HCT116 (cell line): ENCODE measurements at regions not wholly inside any gene's neighbourhood (a gene's known extent, or its start where the extent isn't known, plus 50 kb on each side); places are given as distances from the start of the nearest gene placed in this dataset.

Experiments
- ATAC-seq: fragments of 200-7000 bp; cut with Tn5 transposase; 2 replicates; pipeline ENCODE4 v1.9.1; 2020; ENCODE audit warnings: mild to moderate bottlenecking, moderate library complexity
- BruUV-seq: library from RNA; stranded (reverse); fragments of 400-500 nt; replicated peaks from 2 replicates; lab custom pipeline; 2021; lab: Mats Ljungman, UMichigan
- CTCF ChIA-PET: fragments of 300-600 bp; sonication (Branson Sonifier 250); formaldehyde crosslinking; loops from one replicate; lab custom pipeline; 2021; ENCODE audit warnings: antibody characterized with exemption; lab: Charles Lee
- POLR2A ChIA-PET: fragments of 300-600, 350-600 bp; sonication (Branson Sonifier 250); formaldehyde crosslinking; loops from one replicate; lab custom pipeline; 2021; ENCODE audit warnings: antibody characterized with exemption; lab: Charles Lee
- RAD21 ChIA-PET, 2 experiments: fragments of 300-600 bp; sonication (Branson Sonifier 250); formaldehyde crosslinking; loops; one replicate each; lab custom pipeline; 2023; ENCODE audit warnings: low total read pairs in 2 of 2; ENCODE audit not compliant: uncharacterized antibody in 2 of 2, unreplicated experiment in 2 of 2, low non-redundant PET in 1 of 2; lab: Charles Lee
- DNase-seq: peaks from one replicate; pipeline ENCODE4 v3.0.0-alpha.2; 2010; ENCODE audit warnings: low read depth, low spot score
- H2AFZ ChIP-seq: fragments of 200-600 bp; shearing (Covaris generic), sonication (generic); 2 replicates; pipeline ENCODE4 v1.6.1; 2017; ENCODE audit warnings: low read depth, mixed run types, mixed read lengths, antibody characterized with exemption, low read length; ENCODE audit not compliant: poor library complexity, severe bottlenecking
- H3K27ac ChIP-seq: 2 replicates; pipeline ENCODE4 v1.5.1; 2012; ENCODE audit warnings: low read depth, low read length
- H3K27me3 ChIP-seq: fragments of 200-600 bp; sonication (generic); 2 replicates; pipeline ENCODE4 v1.6.1; 2016; ENCODE audit warnings: mixed run types, low read length, mixed read lengths; ENCODE audit not compliant: insufficient read depth
- H3K36me3 ChIP-seq, 2 experiments: fragments of 200-500 bp in 1 of 2; fragments of 200-600 bp in 1 of 2; sonication (Bioruptor generic) in 1 of 2; sonication (generic) in 1 of 2; 2 replicates each; pipeline versions ENCODE4 v1.5.1 to v1.6.1; 2014 to 2016; ENCODE audit warnings: low read length in 2 of 2, inconsistent platforms in 1 of 2, mixed read lengths in 1 of 2, mixed run types in 1 of 2; ENCODE audit not compliant: insufficient read depth in 2 of 2, control insufficient read depth in 1 of 2
- H3K4me1 ChIP-seq, 2 experiments: fragments of 200-600 bp in 1 of 2; sonication (generic) in 1 of 2; 2 replicates each; pipeline versions ENCODE4 v1.5.1 to v1.6.1; 2012 to 2017; ENCODE audit warnings: low read length in 2 of 2, inconsistent platforms in 1 of 2, mild to moderate bottlenecking in 1 of 2, mixed read lengths in 1 of 2, mixed run types in 1 of 2, moderate library complexity in 1 of 2; ENCODE audit not compliant: insufficient read depth in 2 of 2, control insufficient read depth in 1 of 2
- H3K4me2 ChIP-seq: fragments of 200-600 bp; sonication (generic); 2 replicates; pipeline ENCODE4 v1.6.1; 2017; ENCODE audit warnings: mixed run types, low read length, mixed read lengths
- H3K4me3 ChIP-seq, 2 experiments: fragments of 200-600 bp in 1 of 2; sonication (generic) in 1 of 2; replicated peaks in 1 of 2; 2 replicates each; pipeline ENCODE4 v1.5.1; 2011 to 2016; ENCODE audit warnings: low read length in 2 of 2, control low read depth in 1 of 2, low read depth in 1 of 2, mild to moderate bottlenecking in 1 of 2, mixed read lengths in 1 of 2, mixed run types in 1 of 2
- H3K79me2 ChIP-seq: fragments of 200-600 bp; sonication (generic); 2 replicates; pipeline ENCODE4 v1.6.1; 2017; ENCODE audit warnings: mild to moderate bottlenecking, mixed run types, low read length, moderate library complexity, mixed read lengths; ENCODE audit not compliant: insufficient read depth
- H3K9ac ChIP-seq: fragments of 200-600 bp; sonication (generic); 2 replicates; pipeline ENCODE4 v1.6.1; 2016; ENCODE audit warnings: low read length, mixed read lengths
- H3K9me2 ChIP-seq: fragments of 200-600 bp; sonication (generic), shearing (Covaris generic); 2 replicates; pipeline ENCODE4 v1.6.1; 2017; ENCODE audit warnings: mixed run types, mild to moderate bottlenecking, moderate library complexity; ENCODE audit not compliant: insufficient read depth
- H3K9me3 ChIP-seq, 2 experiments: fragments of 200-500 bp in 1 of 2; fragments of 200-600 bp in 1 of 2; sonication (Bioruptor generic) in 1 of 2; sonication (generic) in 1 of 2; 2 replicates each; pipeline ENCODE4 v1.6.1; 2014 to 2017; ENCODE audit warnings: low read length in 2 of 2, mixed read lengths in 2 of 2, inconsistent platforms in 1 of 2, low read depth in 1 of 2, mild to moderate bottlenecking in 1 of 2, mixed run types in 1 of 2, moderate library complexity in 1 of 2; ENCODE audit not compliant: control insufficient read depth in 1 of 2, insufficient read depth in 1 of 2
- H4K20me1 ChIP-seq: fragments of 200-600 bp; sonication (generic), shearing (Covaris generic); 2 replicates; pipeline ENCODE4 v1.6.1; 2017; ENCODE audit warnings: mixed run types, mild to moderate bottlenecking, moderate library complexity; ENCODE audit not compliant: insufficient read depth
- CBX3 ChIP-seq: IDR thresholded peaks from 2 replicates; pipeline ENCODE4 v1.6.1; 2012; ENCODE audit warnings: low read depth
- EGR1 ChIP-seq: IDR thresholded peaks from 2 replicates; pipeline ENCODE4 v1.6.1; 2012; ENCODE audit warnings: low read depth
- SIN3A ChIP-seq: IDR thresholded peaks from 2 replicates; pipeline ENCODE4 v1.6.1; 2012; ENCODE audit warnings: low read depth
- ZFX ChIP-seq: fragments of 450-650 bp; IDR thresholded peaks from 2 replicates; pipeline ENCODE4 v1.6.1; 2017
- intact Hi-C: fragments of 100-400 bp; cut with micrococcal nuclease; formaldehyde crosslinking; loops from 2 replicates; pipeline ENCODE4 v1.10.0; 2022
- TF ChIP-seq, protein P1 (sequence below): IDR thresholded peaks from 2 replicates; pipeline ENCODE4 v1.6.1; 2012; ENCODE audit warnings: low read depth
- TF ChIP-seq, protein P2 (sequence below), 3 experiments: fragments of 200-600 bp in 1 of 3; sonication (generic) in 1 of 3; IDR thresholded peaks in 2 of 3; conservative IDR thresholded peaks in 1 of 3; 2 replicates each; pipeline ENCODE4 v1.5.1; 2012 to 2017; ENCODE audit warnings: low read depth in 2 of 3, low read length in 2 of 3, antibody characterized with exemption in 1 of 3, borderline replicate concordance in 1 of 3, control low read depth in 1 of 3, mild to moderate bottlenecking in 1 of 3, mixed read lengths in 1 of 3, mixed run types in 1 of 3, moderate library complexity in 1 of 3; ENCODE audit not compliant: insufficient read depth in 1 of 3
- TF ChIP-seq, protein P3 (sequence below): IDR thresholded peaks from 2 replicates; pipeline ENCODE4 v1.6.1; 2012
- TF ChIP-seq, protein P4 (sequence below): IDR thresholded peaks from 2 replicates; pipeline ENCODE4 v1.6.1; 2012

DNA sequence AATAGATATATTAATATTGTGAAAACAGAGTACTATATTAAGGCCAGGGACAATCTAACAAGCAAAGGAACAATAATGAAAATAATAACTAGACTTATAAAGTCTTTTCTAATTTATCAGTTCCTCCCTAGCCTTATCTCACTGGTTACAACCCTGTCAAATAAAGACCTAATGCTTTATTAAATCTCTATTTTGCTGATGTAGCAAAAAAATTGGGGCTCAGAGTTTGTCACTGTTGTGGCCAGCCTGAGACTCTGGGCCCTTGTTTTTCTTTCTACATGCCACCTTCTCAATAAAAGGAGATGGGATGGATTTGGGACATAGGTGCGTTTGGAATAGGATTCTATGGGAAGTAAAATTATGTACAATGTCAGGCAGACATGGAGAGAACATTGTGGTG lies 937.0 kb downstream of the IGSF11 start:
- no peak overlapping the region for H3K4me2 ChIP-seq
- H3K4me3 ChIP-seq = no peak overlapping the region
- intact Hi-C loops = no loop called here
- peaks cover 4 to 8% of the 10 kb centered on the region in 2 experiments; a peak in 2 of 4 replicates for H3K9me3 ChIP-seq
- H2AFZ ChIP-seq = no peak overlapping the region
- H3K79me2 ChIP-seq = no peaks in the 10 kb centered on the region
- ChIA-PET RAD21 (no interaction called here), POLR2A (no interaction called here), CTCF (no interaction called here)
- no peak for ATAC-seq
- no peak for TF ChIP-seq ZFX
- H3K4me1 ChIP-seq = no peaks in the 10 kb centered on the region
- no peak for DNase-seq
- H3K27me3 ChIP-seq = no peaks in the 10 kb centered on the region
- H4K20me1 ChIP-seq = no peaks in the 10 kb centered on the region
- no TSS peak for BruUV-seq
- no peak overlapping the region for H3K27ac ChIP-seq
- no peak overlapping the region for H3K9ac ChIP-seq
- H3K9me2 ChIP-seq = no peaks in the 10 kb centered on the region
- H3K36me3 ChIP-seq = no peaks in the 10 kb centered on the region

DNA sequence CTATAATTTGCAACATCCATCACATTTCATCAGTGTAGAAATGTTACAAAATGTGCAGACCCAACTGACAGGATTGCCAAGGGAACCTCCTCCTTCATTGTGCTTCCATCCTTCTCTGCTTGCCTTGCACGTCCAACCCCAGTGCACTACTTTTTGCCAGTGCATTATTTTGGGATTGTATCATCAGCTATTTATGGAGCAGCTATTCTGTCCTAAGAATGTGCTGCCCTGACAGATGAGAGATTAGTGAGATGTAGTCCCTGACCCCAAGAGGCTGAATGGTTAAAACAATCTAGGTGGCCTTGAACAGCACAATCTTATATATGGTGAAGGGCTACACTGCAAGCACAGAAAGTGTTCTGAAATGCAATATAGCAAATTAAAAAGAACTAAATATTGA lies 935.8 kb downstream of the IGSF11 start:
- no peaks in the 10 kb centered on the region for H3K79me2 ChIP-seq
- no peaks in the 10 kb centered on the region for H3K9me2 ChIP-seq
- no peak overlapping the region for H3K9ac ChIP-seq
- no peaks in the 10 kb centered on the region for H3K36me3 ChIP-seq
- ATAC-seq (no peak), DNase-seq (no peak)
- no peaks in the 10 kb centered on the region for H3K4me1 ChIP-seq
- H3K4me3 ChIP-seq = no peak overlapping the region
- RAD21 ChIA-PET = no interaction called here
- no peaks in the 10 kb centered on the region for H4K20me1 ChIP-seq
- POLR2A ChIA-PET = no interaction called here
- no peak overlapping the region for H3K27ac ChIP-seq
- H3K9me3 ChIP-seq = peaks cover 0 to 4% of the 10 kb centered on the region in 2 experiments; a peak in 1 of 4 replicates
- CTCF ChIA-PET = no interaction called here
- no TSS peak for BruUV-seq
- no peak overlapping the region for H2AFZ ChIP-seq
- no peak overlapping the region for H3K4me2 ChIP-seq
- TF ChIP-seq, protein P1, sequence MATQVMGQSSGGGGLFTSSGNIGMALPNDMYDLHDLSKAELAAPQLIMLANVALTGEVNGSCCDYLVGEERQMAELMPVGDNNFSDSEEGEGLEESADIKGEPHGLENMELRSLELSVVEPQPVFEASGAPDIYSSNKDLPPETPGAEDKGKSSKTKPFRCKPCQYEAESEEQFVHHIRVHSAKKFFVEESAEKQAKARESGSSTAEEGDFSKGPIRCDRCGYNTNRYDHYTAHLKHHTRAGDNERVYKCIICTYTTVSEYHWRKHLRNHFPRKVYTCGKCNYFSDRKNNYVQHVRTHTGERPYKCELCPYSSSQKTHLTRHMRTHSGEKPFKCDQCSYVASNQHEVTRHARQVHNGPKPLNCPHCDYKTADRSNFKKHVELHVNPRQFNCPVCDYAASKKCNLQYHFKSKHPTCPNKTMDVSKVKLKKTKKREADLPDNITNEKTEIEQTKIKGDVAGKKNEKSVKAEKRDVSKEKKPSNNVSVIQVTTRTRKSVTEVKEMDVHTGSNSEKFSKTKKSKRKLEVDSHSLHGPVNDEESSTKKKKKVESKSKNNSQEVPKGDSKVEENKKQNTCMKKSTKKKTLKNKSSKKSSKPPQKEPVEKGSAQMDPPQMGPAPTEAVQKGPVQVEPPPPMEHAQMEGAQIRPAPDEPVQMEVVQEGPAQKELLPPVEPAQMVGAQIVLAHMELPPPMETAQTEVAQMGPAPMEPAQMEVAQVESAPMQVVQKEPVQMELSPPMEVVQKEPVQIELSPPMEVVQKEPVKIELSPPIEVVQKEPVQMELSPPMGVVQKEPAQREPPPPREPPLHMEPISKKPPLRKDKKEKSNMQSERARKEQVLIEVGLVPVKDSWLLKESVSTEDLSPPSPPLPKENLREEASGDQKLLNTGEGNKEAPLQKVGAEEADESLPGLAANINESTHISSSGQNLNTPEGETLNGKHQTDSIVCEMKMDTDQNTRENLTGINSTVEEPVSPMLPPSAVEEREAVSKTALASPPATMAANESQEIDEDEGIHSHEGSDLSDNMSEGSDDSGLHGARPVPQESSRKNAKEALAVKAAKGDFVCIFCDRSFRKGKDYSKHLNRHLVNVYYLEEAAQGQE = no peak
- TF ChIP-seq, protein P2, sequence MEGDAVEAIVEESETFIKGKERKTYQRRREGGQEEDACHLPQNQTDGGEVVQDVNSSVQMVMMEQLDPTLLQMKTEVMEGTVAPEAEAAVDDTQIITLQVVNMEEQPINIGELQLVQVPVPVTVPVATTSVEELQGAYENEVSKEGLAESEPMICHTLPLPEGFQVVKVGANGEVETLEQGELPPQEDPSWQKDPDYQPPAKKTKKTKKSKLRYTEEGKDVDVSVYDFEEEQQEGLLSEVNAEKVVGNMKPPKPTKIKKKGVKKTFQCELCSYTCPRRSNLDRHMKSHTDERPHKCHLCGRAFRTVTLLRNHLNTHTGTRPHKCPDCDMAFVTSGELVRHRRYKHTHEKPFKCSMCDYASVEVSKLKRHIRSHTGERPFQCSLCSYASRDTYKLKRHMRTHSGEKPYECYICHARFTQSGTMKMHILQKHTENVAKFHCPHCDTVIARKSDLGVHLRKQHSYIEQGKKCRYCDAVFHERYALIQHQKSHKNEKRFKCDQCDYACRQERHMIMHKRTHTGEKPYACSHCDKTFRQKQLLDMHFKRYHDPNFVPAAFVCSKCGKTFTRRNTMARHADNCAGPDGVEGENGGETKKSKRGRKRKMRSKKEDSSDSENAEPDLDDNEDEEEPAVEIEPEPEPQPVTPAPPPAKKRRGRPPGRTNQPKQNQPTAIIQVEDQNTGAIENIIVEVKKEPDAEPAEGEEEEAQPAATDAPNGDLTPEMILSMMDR (IDR thresholded peaks at IDR 0.05 in 2 of 3, conservative IDR thresholded peaks at IDR 0.05 in 1 of 3; ENCODE audit: borderline replicate concordance in 1 of 3, insufficient read depth in 1 of 3, low read depth in 2 of 3, low read length in 2 of 3) = no peak
- TF ChIP-seq EGR1 (no peak), SIN3A (no peak), CBX3 (no peak)
- TF ChIP-seq, protein P3, sequence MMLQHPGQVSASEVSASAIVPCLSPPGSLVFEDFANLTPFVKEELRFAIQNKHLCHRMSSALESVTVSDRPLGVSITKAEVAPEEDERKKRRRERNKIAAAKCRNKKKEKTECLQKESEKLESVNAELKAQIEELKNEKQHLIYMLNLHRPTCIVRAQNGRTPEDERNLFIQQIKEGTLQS = no peak
- TF ChIP-seq, protein P4, sequence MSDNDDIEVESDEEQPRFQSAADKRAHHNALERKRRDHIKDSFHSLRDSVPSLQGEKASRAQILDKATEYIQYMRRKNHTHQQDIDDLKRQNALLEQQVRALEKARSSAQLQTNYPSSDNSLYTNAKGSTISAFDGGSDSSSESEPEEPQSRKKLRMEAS = no peak
- TF ChIP-seq, all 23 proteins: peak for 0
- no peaks in the 10 kb centered on the region for H3K27me3 ChIP-seq
- intact Hi-C loops = no loop called here
